Mucosa of rectum (tissue), 2 donors: ENCODE measurements at regions not wholly inside any gene's neighbourhood (a gene's known extent, or its start where the extent isn't known, plus 50 kb on each side); places are given as distances from the start of the nearest gene placed in this dataset.
"Not testable (repeated sequence)": the region's sequence is repeated elsewhere in the genome, so short reads cannot be mapped to it uniquely, and the experiment has no call there.

Source experiments
- H3K27ac ChIP-seq, 2 donors: one replicate each; pipeline ENCODE4 v1.7.0; 2013; ENCODE audit warnings: inconsistent platforms in 2 of 2, low read depth in 2 of 2, low read length in 2 of 2
- H3K27me3 ChIP-seq, 2 donors: one replicate each; pipeline ENCODE4 v1.7.0; 2013; ENCODE audit warnings: low read length in 2 of 2; ENCODE audit not compliant: control insufficient read depth in 2 of 2, insufficient read depth in 2 of 2
- H3K36me3 ChIP-seq, 2 donors: one replicate each; pipeline ENCODE4 v1.7.0; 2013; ENCODE audit warnings: low read length in 2 of 2; ENCODE audit not compliant: control insufficient read depth in 2 of 2, insufficient read depth in 2 of 2
- H3K4me1 ChIP-seq, 2 donors: one replicate each; pipeline ENCODE4 v1.7.0; 2013; ENCODE audit warnings: low read length in 2 of 2, mild to moderate bottlenecking in 1 of 2; ENCODE audit not compliant: control insufficient read depth in 2 of 2, insufficient read depth in 2 of 2
- H3K4me3 ChIP-seq, 2 donors: one replicate each; pipeline ENCODE4 v1.7.0; 2013; ENCODE audit warnings: low read length in 2 of 2
- H3K9ac ChIP-seq, 2 donors: one replicate each; pipeline ENCODE4 v1.7.0; 2013; ENCODE audit warnings: low read length in 2 of 2, low read depth in 1 of 2, mild to moderate bottlenecking in 1 of 2
- H3K9me3 ChIP-seq, 2 donors: one replicate each; pipeline ENCODE4 v1.7.0; 2013; ENCODE audit warnings: low read length in 2 of 2; ENCODE audit not compliant: control insufficient read depth in 2 of 2
- donor health status: healthy.
- donor health status: Normal muscosa, but diverticular disease.

GRCh38 chr7:149991652-149992302, 118.0 kb downstream of the ATP6V0E2 start:
- not testable (repeated sequence) for H3K36me3 ChIP-seq, H3K27ac ChIP-seq, H3K27me3 ChIP-seq, H3K9ac ChIP-seq, H3K4me3 ChIP-seq, H3K4me1 ChIP-seq, H3K9me3 ChIP-seq

- not testable (repeated sequence) for H3K36me3 ChIP-seq
These were observed 118.6 kb downstream of the ATP6V0E2 start for GRCh38 chr7:149992366-149992765.

GRCh38 chr7:149995369-149996026, 121.7 kb downstream of the ATP6V0E2 start:
- not testable (repeated sequence) for H3K36me3 ChIP-seq, H3K27ac ChIP-seq, H3K9me3 ChIP-seq, H3K27me3 ChIP-seq, H3K4me1 ChIP-seq, H3K9ac ChIP-seq, H3K4me3 ChIP-seq

More at GRCh38 chr7:149992366-149992765, 118.6 kb downstream of the ATP6V0E2 start:
- H3K4me1 ChIP-seq, H3K27ac ChIP-seq, H3K9ac ChIP-seq, H3K9me3 ChIP-seq, H3K4me3 ChIP-seq, H3K27me3 ChIP-seq: not testable (repeated sequence)

GRCh38 chr7:150000780-150001599, 127.2 kb downstream of the ATP6V0E2 start:
- not testable (repeated sequence) for H3K9me3 ChIP-seq, H3K4me3 ChIP-seq, H3K36me3 ChIP-seq, H3K27ac ChIP-seq, H3K27me3 ChIP-seq, H3K4me1 ChIP-seq, H3K9ac ChIP-seq

- Histone ChIP-seq H3K36me3 (no peaks in the 10 kb centered on the region), H3K27ac (no peak overlapping the region), H3K27me3 (no peaks in the 10 kb centered on the region), H3K9ac (no peak overlapping the region), H3K4me1 (no peaks in the 10 kb centered on the region), H3K4me3 (no peak overlapping the region), H3K9me3 (no peaks in the 10 kb centered on the region)
These were observed 129.6 kb downstream of the ATP6V0E2 start for GRCh38 chr7:150003304-150003810.

- not testable (repeated sequence) for H3K36me3 ChIP-seq, H3K27me3 ChIP-seq, H3K9ac ChIP-seq
These were observed 130.2 kb downstream of the ATP6V0E2 start for GRCh38 chr7:150003973-150004372.

GRCh38 chr7:150004843-150005242, 131.1 kb downstream of the ATP6V0E2 start:
- H3K9ac ChIP-seq, H3K4me1 ChIP-seq, H3K4me3 ChIP-seq, H3K27ac ChIP-seq, H3K36me3 ChIP-seq, H3K9me3 ChIP-seq, H3K27me3 ChIP-seq: not testable (repeated sequence)

More at GRCh38 chr7:150003973-150004372, 130.2 kb downstream of the ATP6V0E2 start:
- not testable (repeated sequence) for H3K27ac ChIP-seq, H3K4me1 ChIP-seq, H3K4me3 ChIP-seq, H3K9me3 ChIP-seq

GRCh38 chr7:150009620-150010303, 136.0 kb downstream of the ATP6V0E2 start:
- H3K4me1 ChIP-seq, H3K27ac ChIP-seq, H3K9ac ChIP-seq, H3K4me3 ChIP-seq, H3K27me3 ChIP-seq, H3K9me3 ChIP-seq, H3K36me3 ChIP-seq: not testable (repeated sequence)

- H3K9me3 ChIP-seq, H3K9ac ChIP-seq, H3K27ac ChIP-seq, H3K4me3 ChIP-seq, H3K4me1 ChIP-seq, H3K36me3 ChIP-seq, H3K27me3 ChIP-seq: not testable (repeated sequence)
These were observed 143.0 kb downstream of the ATP6V0E2 start for GRCh38 chr7:150016651-150017189.
